Breast epithelium (tissue), 3 donors: ENCODE measurements at regions not wholly inside any gene's neighbourhood (a gene's known extent, or its start where the extent isn't known, plus 50 kb on each side); places are given as distances from the start of the nearest gene placed in this dataset.

ENCODE experiments used
- CTCF ChIP-seq, 3 donors: fragments of 450-650 bp; IDR thresholded peaks; one replicate each; pipeline ENCODE4 v1.5.1; 2016 to 2017; ENCODE audit warnings: antibody characterized with exemption in 3 of 3, mild to moderate bottlenecking in 3 of 3, moderate library complexity in 3 of 3
- POLR2A ChIP-seq: fragments of 450-650 bp; IDR thresholded peaks from one replicate; pipeline ENCODE4 v1.6.1; 2016; ENCODE audit warnings: antibody characterized with exemption, mild to moderate bottlenecking, moderate library complexity

DNA sequence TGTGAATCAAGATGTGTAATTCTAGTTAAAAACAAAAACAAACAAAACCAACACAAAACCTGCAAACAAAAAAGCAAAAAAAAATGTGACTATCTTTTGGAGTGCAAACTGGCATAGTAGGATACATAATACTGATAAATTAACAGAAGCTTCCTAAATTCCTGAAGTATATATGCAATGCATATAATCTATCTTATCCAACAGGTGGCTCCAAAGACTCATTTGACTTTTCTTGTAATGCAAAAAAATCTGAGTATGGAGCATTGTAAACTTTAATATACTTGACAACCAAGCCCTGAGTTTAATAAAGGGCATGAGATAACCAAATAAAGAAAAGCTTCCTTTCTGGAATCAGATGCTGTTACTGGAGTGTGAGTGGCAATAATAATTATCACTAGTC lies 1003.6 kb downstream of the FSCB start:
- no peak for TF ChIP-seq CTCF (IDR thresholded peaks at IDR 0.05)
- no peak for TF ChIP-seq POLR2A
